SU-DHL-6 (cell line): ENCODE measurements at regions not wholly inside any gene's neighbourhood (a gene's known extent, or its start where the extent isn't known, plus 50 kb on each side); places are given as distances from the start of the nearest gene placed in this dataset.

ENCODE experiments used
- CTCF ChIP-seq: fragments of 200-600 bp; sonication (generic); IDR thresholded peaks from one replicate; pipeline ENCODE4 v1.5.1; 2017; ENCODE audit warnings: antibody characterized with exemption, mild to moderate bottlenecking, low read length, moderate library complexity; ENCODE audit not compliant: insufficient read depth, poor library complexity, severe bottlenecking
- EZH2phosphoT487 ChIP-seq: fragments of 200-600 bp; sonication (generic), shearing (Covaris generic); conservative IDR thresholded peaks from 2 replicates; pipeline ENCODE4 v1.6.1; 2018; ENCODE audit warnings: mild to moderate bottlenecking, antibody characterized with exemption, low read length, moderate library complexity, mixed read lengths

- TF ChIP-seq CTCF: no peak
- TF ChIP-seq EZH2phosphoT487: no peak
These were observed 101.7 kb upstream of the ADGRB3 start for GRCh38 chr6:68533339-68533795.
